Dedifferentiated amniotic fluid mesenchymal stem cell (primary cell): ENCODE measurements at regions not wholly inside any gene's neighbourhood (a gene's known extent, or its start where the extent isn't known, plus 50 kb on each side); places are given as distances from the start of the nearest gene placed in this dataset.
"Not testable (repeated sequence)": the region's sequence is repeated elsewhere in the genome, so short reads cannot be mapped to it uniquely, and the experiment has no call there.

Experiments used
- DNase-seq: peaks from one replicate; pipeline ENCODE4 v3.0.0-alpha.2; 2016; ENCODE audit errors: extremely low spot score

DNA sequence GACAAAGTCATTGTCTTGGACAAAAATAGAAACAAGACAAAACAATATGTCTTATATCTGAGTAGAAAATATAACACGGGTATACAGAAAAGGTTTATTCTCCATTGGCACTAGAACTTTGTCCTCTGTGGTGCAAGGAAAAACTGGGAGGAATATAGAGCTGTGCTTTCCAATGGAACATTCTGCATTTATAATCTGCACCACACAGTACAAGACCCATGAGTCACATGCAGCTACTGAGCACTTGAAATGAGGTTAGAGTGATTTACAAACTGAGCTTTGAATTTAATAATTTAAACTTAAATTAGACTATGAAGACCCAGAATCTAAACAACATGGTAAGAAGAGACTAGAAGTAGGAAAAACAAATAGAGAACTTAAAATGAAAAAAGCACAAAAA is 86.1 kb downstream of the RAP2A start:
- no peak for DNase-seq

DNA sequence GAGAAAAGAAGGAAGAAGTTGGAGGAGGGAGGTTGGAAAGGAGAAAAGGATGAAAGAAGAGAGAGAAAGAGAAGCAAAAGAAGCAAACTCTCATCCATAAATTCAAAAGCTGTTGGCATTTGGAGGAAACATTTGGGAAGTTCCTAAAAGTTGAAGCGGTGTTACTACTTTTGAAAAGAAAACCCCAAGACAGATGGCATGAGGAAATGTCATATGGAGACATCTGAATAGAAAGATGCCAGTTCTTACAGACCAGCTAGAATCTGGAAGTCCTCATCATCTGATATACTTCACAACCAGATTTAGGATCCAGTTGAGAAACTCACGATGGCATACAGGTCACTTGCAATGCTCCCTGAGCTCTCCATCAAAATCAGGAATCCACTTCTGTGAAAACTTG is 86.9 kb downstream of the RAP2A start:
- no peak for DNase-seq

GRCh38 chr13:97521726-97522125 is 87.8 kb downstream of the RAP2A start:
- no peak for DNase-seq

DNA sequence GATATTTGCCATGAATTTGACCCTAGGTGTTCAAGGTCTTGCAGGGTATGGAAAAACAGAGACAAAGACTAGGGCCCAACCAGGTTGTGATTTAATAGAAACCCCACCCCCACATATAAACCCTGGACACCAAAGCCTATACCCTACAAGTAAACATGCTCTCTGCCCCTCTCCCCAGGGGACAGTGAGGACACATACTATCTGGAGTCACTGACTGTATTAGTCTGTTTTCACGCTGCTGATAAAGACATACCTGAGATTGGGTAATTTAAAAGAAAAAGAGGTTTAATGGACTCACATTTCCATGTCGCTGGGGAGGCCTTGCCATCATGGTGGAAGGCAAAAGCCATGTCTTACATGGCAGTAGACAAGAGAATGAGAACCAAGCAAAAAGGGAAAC is 88.3 kb downstream of the RAP2A start:
- DNase-seq = no peak

DNA sequence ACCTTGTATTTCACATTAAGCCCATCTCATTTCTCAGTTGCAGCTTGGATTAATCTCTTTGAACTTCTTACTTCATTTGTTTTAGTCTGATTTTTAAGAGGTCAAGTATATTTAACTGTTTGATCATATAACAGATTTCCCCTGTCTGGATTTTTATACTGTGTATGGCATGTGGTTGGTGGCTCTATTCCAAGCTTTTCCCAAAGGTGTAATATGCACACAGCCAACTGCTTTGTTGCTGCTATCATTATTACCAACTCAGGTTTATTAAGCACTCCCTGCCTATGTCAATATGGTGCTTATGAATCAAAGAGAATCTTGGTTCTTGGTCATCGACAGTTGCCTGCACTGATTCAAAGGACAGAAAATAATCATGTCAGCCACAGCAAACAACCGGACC is 92.6 kb downstream of the RAP2A start:
- no peak for DNase-seq

DNA sequence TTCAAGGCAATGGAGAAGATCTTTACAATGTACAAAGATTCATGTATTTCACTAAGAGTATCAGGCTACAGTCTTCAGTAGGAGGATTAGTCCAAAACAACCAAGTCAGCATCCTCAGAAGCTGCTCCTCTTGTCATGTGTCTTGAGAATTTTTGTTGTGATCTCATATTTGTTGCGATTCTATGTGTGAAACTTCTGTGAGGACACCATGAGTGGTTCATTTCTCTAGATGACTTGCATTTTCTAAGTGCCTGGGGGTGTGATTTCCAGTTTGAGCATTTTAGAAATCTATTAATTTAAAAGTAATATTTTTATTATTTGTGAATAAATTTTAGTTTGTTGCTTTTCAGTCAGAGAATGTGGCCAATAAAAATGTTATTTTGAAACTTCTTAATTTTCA is 94.5 kb downstream of the RAP2A start:
- DNase-seq = no peak

DNA sequence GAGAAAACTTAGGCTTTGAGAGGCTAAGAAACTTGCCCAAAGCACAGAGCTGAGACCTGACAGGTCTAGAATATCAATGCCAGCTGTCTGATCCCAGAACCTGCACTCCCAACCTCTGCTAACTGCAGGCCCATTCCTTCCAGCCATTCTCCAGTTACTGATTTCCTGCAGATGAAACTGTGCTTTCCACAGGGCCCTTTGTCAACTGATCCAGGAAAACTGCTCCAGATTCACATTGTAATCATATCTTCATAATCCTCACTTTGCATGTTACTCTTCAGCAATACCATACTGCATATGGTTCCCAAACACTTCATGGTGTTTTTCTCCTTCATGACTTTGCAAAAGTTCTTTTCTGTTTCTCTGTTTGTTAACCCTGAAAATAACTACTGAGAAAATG is 100.6 kb downstream of the RAP2A start:
- no peak for DNase-seq

- no peak for DNase-seq
These were observed 101.6 kb downstream of the RAP2A start for GRCh38 chr13:97535614-97536013.

GRCh38 chr13:97537110-97537509 is 103.1 kb downstream of the RAP2A start:
- DNase-seq = no peak

DNA sequence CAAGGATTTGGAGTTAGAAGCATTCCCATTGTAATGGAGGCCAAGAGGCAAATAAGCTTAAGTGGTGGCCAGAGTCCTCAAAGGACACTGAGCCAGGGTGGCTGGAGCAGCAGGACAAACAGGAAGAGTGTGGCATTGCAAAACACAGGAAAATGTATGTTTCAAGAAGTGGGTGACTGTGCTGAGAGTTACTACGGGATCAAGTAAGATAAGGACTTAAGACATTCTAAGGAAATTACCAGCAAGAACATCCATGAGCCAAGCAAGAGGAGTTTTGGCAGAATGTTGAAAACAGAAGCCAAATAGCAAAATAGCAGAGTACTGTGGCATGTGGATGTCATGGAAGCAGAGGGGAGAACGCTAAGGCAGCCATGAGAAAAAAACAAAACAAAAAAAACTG is 104.2 kb downstream of the RAP2A start:
- no peak for DNase-seq

DNA sequence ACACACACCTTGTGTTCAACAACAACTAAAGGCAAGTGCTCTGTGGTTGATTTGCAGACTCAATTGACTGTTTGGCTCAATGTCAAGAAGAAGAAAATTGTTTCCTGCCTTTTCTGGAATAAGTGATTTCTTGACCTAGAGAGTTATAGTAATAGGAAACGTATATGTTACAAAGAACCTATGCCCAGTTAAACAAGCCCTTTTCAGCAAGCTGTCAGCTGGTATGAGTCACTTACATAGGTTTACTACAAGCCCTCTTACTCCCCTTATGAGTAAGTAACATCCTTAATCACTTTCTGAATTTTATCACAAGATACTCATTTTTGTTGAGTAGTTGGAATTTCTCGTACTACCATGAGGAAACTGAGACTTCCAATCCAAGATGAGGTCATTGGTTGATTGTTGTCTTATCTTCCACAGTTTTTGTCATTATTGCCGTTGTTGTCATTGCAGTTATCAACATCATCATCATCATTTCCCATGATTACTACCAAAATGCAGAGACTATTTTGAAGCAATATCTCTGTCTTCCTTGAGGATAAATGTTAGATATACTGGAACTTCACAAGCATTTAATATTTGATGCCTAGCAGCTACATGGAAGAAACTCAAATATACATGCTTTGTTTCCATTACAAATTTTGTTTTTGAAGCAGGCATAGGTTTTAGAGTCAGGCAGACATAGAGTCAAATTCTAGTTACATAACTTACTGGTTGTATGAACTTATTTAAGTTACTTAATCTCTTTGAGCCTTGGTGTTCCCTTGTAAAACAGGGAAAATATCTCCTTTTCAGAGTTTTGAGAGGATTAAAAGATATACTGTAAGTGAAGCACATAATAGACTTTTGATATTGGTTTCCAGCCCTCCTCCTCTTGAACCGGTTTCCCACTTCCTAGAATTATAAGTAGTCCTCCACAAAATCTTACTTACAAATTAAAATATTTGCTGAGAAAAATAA is 106.0 kb downstream of the RAP2A start:
- DNase-seq = no peak

DNA sequence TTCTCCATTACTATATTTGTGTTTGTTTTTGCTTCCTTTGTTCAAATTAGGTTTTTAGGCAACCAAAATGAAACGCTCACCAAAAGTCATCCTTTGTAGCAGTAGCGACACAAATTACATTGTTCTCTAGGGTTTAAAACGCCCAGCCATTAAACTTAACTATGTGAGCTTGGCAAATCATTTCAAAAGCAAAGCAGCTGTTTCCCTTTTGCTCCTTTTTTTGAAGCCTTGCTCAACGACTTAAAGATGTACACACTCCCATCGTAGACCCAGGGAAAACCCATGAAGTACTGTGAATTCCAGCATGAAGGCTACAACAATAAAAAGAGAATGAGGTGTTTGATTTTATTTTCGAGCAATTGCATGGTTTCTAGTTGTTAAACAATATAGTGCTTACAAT is 106.7 kb downstream of the RAP2A start:
- no peak for DNase-seq

DNA sequence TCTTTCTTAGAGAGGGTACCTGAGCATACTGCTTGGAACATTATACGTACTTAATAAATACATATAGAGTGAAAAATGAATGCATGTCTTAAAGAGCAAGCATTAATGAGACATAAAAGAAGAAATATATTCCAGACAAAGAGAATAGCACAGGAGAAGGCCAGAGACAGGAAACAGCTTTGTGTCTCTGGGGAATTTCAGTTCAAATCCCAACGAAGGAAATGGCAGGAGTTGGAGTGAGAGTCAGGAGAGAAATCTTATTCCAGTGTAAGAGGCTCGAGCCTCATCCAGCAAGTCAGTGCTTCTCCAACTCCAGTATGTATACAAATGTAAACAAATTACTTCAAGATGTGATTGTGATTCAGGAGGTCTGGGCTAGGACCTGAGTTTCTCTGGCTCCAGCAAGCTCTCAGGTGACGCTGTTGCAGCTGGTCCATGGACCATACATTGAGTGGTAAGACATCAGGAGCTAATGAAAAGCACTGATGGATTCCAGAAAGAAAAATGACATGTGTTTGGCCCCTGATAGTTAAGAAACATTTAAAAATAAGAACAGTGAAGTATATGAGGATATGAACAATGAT is 108.2 kb downstream of the RAP2A start:
- no peak for DNase-seq

DNA sequence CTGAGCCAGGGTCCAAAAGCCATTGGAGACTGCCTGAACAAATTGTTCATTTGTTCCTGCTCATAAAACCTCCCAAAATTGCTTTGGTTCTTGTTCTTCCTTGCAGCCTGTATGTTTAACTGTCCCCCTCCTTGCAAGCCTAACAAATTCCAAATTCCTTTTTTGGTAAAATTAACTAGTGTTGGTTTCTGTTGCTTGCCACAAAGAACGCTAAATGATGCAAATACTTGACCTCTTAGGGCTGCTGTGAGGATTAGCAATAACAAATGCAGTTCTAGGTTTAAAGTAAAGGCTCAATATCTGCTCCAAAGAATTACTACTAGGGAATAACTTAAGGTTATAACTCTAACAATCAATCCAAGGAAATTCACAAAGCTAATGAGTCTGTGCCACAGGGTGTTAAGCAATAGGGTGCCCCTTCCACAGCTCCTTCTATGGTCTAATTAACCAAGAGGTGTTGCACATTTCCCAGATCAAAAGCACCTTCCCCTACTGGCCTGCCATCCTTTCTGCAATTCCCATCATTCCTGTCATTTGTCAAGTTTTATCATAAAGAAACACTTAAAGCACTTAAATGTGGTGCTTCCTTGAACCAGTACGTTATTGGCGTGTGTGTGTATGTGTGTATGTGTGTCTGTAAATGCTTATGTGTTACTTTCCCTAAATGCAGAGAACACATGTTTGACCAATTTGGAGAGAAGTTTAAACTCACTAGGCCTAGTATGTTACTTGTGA is 110.2 kb downstream of the RAP2A start:
- DNase-seq = no peak

DNA sequence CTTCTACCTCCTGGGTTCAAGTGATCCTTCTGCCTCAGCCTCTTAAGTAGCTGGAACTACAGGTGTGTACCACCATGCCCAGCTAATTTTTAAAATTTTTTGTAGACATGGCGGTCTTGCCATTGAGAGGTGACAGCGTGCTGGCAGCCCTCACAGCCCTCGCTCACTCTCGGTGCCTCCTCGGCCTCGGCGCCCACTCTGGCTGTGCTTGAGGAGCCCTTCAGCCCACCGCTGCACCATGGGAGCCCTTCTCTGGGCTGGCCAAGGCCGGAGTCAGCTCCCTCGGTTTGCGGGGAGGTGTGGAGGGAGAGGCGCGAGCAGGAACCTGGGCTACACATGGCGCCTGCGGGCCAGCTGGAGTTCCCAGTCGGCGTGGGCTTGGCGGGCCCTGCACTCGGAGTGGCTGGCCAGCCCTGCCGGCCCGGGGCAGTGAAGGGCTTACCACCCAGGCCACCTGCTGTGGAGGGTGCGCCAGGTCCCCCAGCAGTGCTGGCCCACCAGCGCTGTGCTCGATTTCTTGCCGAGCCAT is 111.1 kb downstream of the RAP2A start:
- DNase-seq = not testable (repeated sequence)

GRCh38 chr13:97548138-97548537 is 114.2 kb downstream of the RAP2A start:
- no peak for DNase-seq

GRCh38 chr13:97548711-97549110 is 114.7 kb downstream of the RAP2A start:
- DNase-seq = no peak

DNA sequence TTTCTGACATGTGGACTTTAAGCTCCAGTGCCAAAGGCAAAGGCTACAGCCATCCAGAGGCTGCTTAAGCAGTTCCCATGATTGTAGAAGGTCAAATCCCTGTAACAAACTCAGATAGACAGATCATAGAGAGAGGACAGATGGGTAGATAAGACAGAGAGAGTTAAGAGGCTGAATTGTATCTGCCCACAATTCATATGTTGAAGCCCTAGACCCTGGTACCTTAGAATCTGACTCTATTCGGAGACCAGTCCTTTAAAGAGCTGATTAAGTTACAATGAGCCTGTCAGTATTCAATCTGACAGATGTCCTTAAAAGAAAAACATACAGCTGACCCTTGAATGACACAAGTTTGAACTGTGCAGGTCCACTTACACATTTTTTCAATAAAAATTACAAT is 115.2 kb downstream of the RAP2A start:
- DNase-seq = no peak

GRCh38 chr13:97554496-97554895 is 120.5 kb downstream of the RAP2A start:
- no peak for DNase-seq

- DNase-seq = no peak
These were observed 121.1 kb downstream of the RAP2A start for GRCh38 chr13:97555034-97555433.

DNA sequence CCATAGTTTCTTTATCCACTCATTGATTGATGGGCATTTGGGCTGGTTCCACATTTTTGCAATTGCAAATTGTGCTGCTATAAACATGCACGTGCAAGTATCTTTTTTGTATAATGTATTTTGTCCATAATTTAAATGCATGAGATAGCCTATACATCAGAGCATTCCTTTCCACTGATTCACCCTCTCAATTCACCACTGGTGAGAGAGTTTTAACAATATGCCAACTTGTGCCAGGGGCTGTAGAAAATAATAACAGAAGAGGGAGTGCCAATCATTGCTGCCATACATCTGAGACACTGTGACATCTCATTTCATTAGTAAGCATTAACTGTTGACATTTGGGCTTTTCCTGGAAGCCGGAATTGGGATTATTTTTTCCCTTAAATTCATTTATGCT is 125.1 kb downstream of the RAP2A start:
- DNase-seq = no peak

DNA sequence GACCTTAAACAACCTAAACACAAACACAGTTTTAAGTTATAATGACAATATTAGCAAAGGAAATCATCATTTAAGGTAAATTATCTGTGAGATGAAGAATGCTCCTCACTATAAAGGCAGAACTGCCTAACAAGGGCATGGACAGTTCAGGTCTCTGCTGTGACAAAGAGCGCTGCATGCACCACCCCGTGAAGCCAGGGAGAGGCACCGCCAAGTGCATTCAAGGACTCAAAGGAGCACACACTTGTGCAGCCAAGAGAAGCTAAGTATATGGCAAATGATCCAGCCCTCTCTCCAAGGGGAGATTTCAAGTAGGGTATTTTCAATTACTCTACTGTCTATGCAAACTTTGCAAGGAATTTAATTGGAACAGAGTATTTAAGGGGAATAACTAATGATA is 126.0 kb downstream of the RAP2A start:
- no peak for DNase-seq

- DNase-seq = no peak
These were observed 127.2 kb downstream of the RAP2A start for GRCh38 chr13:97561182-97561581.
